Esophagus muscularis mucosa (tissue), 4 donors: ENCODE measurements at regions not wholly inside any gene's neighbourhood (a gene's known extent, or its start where the extent isn't known, plus 50 kb on each side); places are given as distances from the start of the nearest gene placed in this dataset.
"Not testable (repeated sequence)": the region's sequence is repeated elsewhere in the genome, so short reads cannot be mapped to it uniquely, and the experiment has no call there.

Source experiments
- DNase-seq: peaks from one replicate; pipeline ENCODE4 v3.0.0-alpha.2; 2017; ENCODE audit errors: extremely low spot score
- H3K27ac ChIP-seq, 4 donors: fragments of 200-600 bp; sonication (generic); replicated peaks in 1 of 4; 1 replicate in 3 of 4; 2 replicates in 1 of 4; pipeline ENCODE4 v1.5.1; 2016 to 2019; ENCODE audit warnings: mild to moderate bottlenecking in 1 of 4
- H3K27me3 ChIP-seq, 4 donors: fragments of 200-600 bp; sonication (generic); one replicate each; pipeline versions ENCODE4 v1.5.1 to v1.6.0; 2016 to 2019
- H3K36me3 ChIP-seq, 4 donors: fragments of 200-600 bp; sonication (generic); one replicate each; pipeline ENCODE4 v1.5.1; 2016 to 2019
- H3K4me1 ChIP-seq, 4 donors: fragments of 200-600 bp; sonication (generic); one replicate each; pipeline ENCODE4 v1.5.1; 2016 to 2019
- H3K4me3 ChIP-seq, 4 donors: fragments of 200-600 bp; sonication (generic); 1 replicate in 2 of 4; 2 replicates in 2 of 4; pipeline ENCODE4 v1.5.1; 2016 to 2019; ENCODE audit warnings: mild to moderate bottlenecking in 4 of 4, moderate library complexity in 1 of 4
- H3K9me3 ChIP-seq, 4 donors: fragments of 200-600 bp; sonication (generic); 1 replicate in 3 of 4; 2 replicates in 1 of 4; pipeline ENCODE4 v1.5.1; 2016 to 2019
- EP300 ChIP-seq: sonication (generic); formaldehyde crosslinking; IDR thresholded peaks from one replicate; pipeline ENCODE4 v1.6.1; 2017; ENCODE audit warnings: antibody characterized with exemption
- POLR2A ChIP-seq: fragments of 450-650 bp; IDR thresholded peaks from one replicate; pipeline ENCODE4 v1.6.1; 2017; ENCODE audit warnings: antibody characterized with exemption, moderate library complexity, mild to moderate bottlenecking, low read depth
- POLR2AphosphoS5 ChIP-seq, 2 donors: sonication (generic); formaldehyde crosslinking; IDR thresholded peaks; one replicate each; pipeline ENCODE4 v1.6.1; 2017; ENCODE audit warnings: antibody characterized with exemption in 2 of 2
- WGBS: methylation state at CpG from one replicate; pipeline ENCODE4 v1.1.5; 2018; 5-methylcytosine and 5-hydroxymethylcytosine counted together
- intact Hi-C: fragments of 100-400 bp; cut with DNase I; formaldehyde crosslinking; loops from one replicate; pipeline ENCODE4 v1.15.1; 2023
- TF ChIP-seq, protein P1 (sequence below), 3 experiments: fragments of 200-600 bp in 2 of 3; fragments of 450-650 bp in 1 of 3; sonication (generic) in 2 of 3; IDR thresholded peaks; one replicate each; pipeline ENCODE4 v1.5.1; 2017 to 2019; ENCODE audit warnings: antibody characterized with exemption in 3 of 3, mild to moderate bottlenecking in 2 of 3, moderate library complexity in 1 of 3

DNA sequence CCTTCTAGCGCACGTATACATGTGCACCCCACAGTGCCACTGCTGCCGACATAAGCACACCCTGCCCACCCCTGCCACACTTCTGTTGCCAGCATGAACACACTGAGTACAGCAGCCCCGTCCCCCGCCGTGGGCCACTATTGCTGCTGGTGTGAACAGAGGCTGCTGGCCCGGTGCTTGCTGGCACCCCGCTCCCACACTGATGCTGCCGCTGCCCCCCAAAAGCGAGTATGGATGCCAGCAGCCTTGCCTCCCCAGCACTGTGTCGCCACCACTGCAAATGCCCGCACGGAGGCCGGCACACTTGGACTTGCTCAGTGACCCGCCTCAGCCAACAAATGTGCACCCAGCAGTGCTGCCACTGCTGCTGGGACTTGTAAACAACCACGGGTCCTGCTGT lies 872.4 kb upstream of the ATXN7L3B start:
- no peaks in the 10 kb centered on the region for H3K9me3 ChIP-seq
- H3K36me3 ChIP-seq: no peaks in the 10 kb centered on the region
- H3K27me3 ChIP-seq: no peaks in the 10 kb centered on the region
- no peaks in the 10 kb centered on the region for H3K4me1 ChIP-seq
- TF ChIP-seq, protein P1, sequence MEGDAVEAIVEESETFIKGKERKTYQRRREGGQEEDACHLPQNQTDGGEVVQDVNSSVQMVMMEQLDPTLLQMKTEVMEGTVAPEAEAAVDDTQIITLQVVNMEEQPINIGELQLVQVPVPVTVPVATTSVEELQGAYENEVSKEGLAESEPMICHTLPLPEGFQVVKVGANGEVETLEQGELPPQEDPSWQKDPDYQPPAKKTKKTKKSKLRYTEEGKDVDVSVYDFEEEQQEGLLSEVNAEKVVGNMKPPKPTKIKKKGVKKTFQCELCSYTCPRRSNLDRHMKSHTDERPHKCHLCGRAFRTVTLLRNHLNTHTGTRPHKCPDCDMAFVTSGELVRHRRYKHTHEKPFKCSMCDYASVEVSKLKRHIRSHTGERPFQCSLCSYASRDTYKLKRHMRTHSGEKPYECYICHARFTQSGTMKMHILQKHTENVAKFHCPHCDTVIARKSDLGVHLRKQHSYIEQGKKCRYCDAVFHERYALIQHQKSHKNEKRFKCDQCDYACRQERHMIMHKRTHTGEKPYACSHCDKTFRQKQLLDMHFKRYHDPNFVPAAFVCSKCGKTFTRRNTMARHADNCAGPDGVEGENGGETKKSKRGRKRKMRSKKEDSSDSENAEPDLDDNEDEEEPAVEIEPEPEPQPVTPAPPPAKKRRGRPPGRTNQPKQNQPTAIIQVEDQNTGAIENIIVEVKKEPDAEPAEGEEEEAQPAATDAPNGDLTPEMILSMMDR (IDR thresholded peaks at IDR 0.05): no peak
- TF ChIP-seq POLR2A (no peak), POLR2AphosphoS5 (IDR thresholded peaks at IDR 0.05) (no peak), EP300 (no peak)
- no peak for DNase-seq
- H3K4me3 ChIP-seq: no peak overlapping the region
- intact Hi-C loops: no loop called here
- WGBS: 95% methylated on average over 15 of the region's 16 CpGs
- no peak overlapping the region for H3K27ac ChIP-seq

DNA sequence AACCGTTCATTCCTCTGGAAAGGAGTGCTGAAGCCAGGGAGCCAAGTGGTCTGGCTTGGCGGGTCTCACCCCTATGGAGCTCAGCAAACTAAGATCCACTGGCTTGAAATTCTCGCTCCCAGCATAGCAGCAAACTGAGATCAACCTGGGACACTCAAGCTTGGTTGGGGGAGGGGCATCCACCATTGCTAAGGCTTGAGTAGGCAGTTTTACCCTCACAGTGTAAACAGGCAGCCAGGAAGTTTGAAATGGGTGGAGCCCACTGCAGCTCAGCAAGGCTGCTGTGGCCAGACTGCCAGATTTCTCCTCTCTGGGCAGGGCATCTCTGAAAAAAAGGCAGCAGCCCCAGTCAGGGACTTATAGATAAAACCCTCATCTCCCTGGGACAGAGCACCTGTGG lies 866.1 kb upstream of the ATXN7L3B start:
- WGBS: 77% methylated on average over 3 of the region's 3 CpGs
- not testable (repeated sequence) for H3K27ac ChIP-seq, H3K4me3 ChIP-seq

DNA sequence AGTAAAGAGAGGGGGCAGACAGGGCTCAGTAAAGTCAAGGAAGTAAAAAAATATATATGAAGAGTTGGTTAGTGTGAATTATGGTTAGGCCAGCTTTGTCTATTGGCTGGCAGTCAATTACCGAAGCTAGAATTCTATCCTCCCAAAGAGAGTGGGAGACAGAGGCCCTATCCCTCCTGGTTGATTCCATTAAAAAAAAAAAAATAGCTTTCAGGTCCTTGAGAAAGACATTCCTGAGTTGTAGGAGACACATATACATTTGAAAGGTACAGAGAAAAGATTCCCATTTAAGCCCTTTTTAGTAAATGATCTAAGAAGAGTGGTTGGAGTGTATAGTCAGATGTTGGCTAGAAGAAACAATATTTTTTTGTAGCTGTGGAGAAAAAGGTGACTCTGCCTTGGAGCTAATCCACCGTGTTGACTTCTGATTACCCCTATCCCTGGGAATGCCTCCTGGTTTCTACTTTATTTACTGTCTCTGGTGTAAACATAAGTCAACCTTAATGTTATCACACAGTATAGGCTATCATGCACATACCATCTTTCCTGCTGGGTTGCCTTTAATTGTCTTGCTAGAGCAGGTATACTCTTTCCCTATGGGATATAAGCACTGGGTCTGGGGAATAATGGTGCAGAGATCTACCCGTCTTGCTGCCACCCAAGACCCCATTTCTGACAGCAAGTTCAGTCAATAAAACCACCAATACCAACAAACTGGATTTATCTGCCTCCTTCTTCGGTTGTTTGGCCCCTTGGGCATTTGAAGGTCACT lies 859.9 kb upstream of the ATXN7L3B start:
- Histone ChIP-seq H3K27me3 (no peaks in the 10 kb centered on the region), H3K4me1 (no peaks in the 10 kb centered on the region), H3K9me3 (no peaks in the 10 kb centered on the region), H3K4me3 (no peak overlapping the region), H3K27ac (no peak overlapping the region), H3K36me3 (no peaks in the 10 kb centered on the region)
- WGBS: 67% methylated on average over 4 of the region's 4 CpGs
- TF ChIP-seq, protein P1 (IDR thresholded peaks at IDR 0.05): no peak
- intact Hi-C loops: no loop called here
- no peak for DNase-seq

More for the DNA sequence above, 866.1 kb upstream of the ATXN7L3B start:
- intact Hi-C loops, DNase-seq, H3K4me1 ChIP-seq, H3K9me3 ChIP-seq, H3K36me3 ChIP-seq, H3K27me3 ChIP-seq: not testable (repeated sequence)

DNA sequence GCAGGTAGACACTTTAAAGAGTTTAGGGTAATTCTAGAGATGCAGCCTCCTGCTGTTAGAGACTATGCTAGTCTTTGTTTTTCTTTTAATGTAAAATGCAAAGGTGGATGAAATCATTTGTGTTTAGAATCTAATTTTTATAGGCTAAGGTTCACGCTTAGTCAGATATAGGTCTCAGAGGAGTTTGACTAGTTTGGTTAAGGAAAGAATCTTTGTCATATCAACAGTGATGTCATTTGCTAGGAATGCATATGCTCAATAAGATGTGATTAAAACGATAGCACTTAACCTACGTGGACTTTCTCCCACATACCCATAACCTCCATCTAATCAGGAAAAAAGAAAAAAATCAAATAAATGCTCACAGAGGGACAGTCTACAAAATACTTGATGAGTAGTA lies 859.3 kb upstream of the ATXN7L3B start:
- intact Hi-C loops: no loop called here
- Histone ChIP-seq H3K4me1 (no peaks in the 10 kb centered on the region), H3K36me3 (no peaks in the 10 kb centered on the region), H3K27ac (no peak overlapping the region), H3K4me3 (no peak overlapping the region), H3K27me3 (no peaks in the 10 kb centered on the region), H3K9me3 (no peaks in the 10 kb centered on the region)
- DNase-seq: no peak
- WGBS: 92% methylated on average over 3 of the region's 3 CpGs
- TF ChIP-seq EP300: no peak
- no peak for TF ChIP-seq POLR2AphosphoS5 (IDR thresholded peaks at IDR 0.05)
- TF ChIP-seq, protein P1 (IDR thresholded peaks at IDR 0.05): no peak
- TF ChIP-seq POLR2A: no peak

DNA sequence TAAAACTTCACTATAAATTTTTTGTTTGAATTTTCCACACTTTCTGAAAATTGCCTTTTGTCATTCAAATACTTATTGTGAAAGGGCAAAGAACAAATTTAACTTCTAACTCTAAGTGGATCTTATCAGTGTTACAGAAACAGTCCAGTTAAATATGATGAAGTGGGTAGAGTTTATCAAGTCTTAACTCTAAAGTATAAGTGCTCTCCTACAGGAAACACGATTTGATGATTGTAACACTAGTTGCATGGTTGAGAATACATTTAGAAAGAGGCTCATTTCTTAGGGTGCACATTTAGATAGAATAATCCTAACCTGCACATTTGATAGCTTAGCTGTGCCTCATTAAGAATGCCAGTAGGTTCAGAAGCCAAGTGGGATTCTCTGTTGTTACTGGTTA lies 838.3 kb upstream of the ATXN7L3B start:
- WGBS: 67% methylated on average over 1 of the region's 1 CpG
- no peaks in the 10 kb centered on the region for H3K9me3 ChIP-seq
- intact Hi-C loops: no loop called here
- no peaks in the 10 kb centered on the region for H3K36me3 ChIP-seq
- no peak overlapping the region for H3K27ac ChIP-seq
- H3K27me3 ChIP-seq: no peaks in the 10 kb centered on the region
- DNase-seq: no peak
- TF ChIP-seq POLR2A (no peak), EP300 (no peak), POLR2AphosphoS5 (IDR thresholded peaks at IDR 0.05) (no peak)
- TF ChIP-seq, protein P1 (IDR thresholded peaks at IDR 0.05): no peak
- no peak overlapping the region for H3K4me3 ChIP-seq
- no peaks in the 10 kb centered on the region for H3K4me1 ChIP-seq
